Activated CD4-positive, alpha-beta T cell treated with anti-CD3 and anti-CD28 coated beads for 36 hours (primary cell): ENCODE measurements at regions not wholly inside any gene's neighbourhood (a gene's known extent, or its start where the extent isn't known, plus 50 kb on each side); places are given as distances from the start of the nearest gene placed in this dataset.

Experiments
- ATAC-seq: fragments of 200-7000 bp; cut with Tn5 transposase; one replicate; pipeline ENCODE4 v1.10.0; 2021; ENCODE audit warnings: mild to moderate bottlenecking, moderate library complexity
- CTCF ChIA-PET: fragments of 350-600 bp; sonication (Branson Sonifier 250); formaldehyde crosslinking; loops from one replicate; lab custom pipeline; 2021; ENCODE audit warnings: antibody characterized with exemption; lab: Charles Lee
- POLR2A ChIA-PET: fragments of 350-600 bp; sonication (Branson Sonifier 250); formaldehyde crosslinking; loops from one replicate; lab custom pipeline; 2021; ENCODE audit warnings: antibody characterized with exemption, inconsistent platforms; lab: Charles Lee
- DNase-seq: peaks from one replicate; pipeline ENCODE4 v3.0.0-alpha.2; 2020
- H3K27ac Mint-ChIP-seq: one replicate; pipeline ENCODE4 v1.8.0; 2021; ENCODE audit warnings: mixed read lengths
- H3K27me3 Mint-ChIP-seq: one replicate; pipeline ENCODE4 v1.8.0; 2021; ENCODE audit warnings: mixed read lengths
- H3K36me3 Mint-ChIP-seq: one replicate; pipeline ENCODE4 v1.8.0; 2021; ENCODE audit warnings: low read depth, mixed read lengths
- H3K4me1 Mint-ChIP-seq: one replicate; pipeline ENCODE4 v1.8.0; 2021; ENCODE audit warnings: mixed read lengths
- H3K4me3 Mint-ChIP-seq: one replicate; pipeline ENCODE4 v1.8.0; 2021; ENCODE audit warnings: mild to moderate bottlenecking, moderate library complexity, mixed read lengths
- H3K9me3 Mint-ChIP-seq: one replicate; pipeline ENCODE4 v1.8.0; 2021; ENCODE audit warnings: low read depth, mixed read lengths
- intact Hi-C, 2 experiments: fragments of 100-400 bp; cut with DNase I in 1 of 2; cut with micrococcal nuclease in 1 of 2; formaldehyde crosslinking; loops; one replicate each; pipeline versions ENCODE4 v1.14.2 to v1.15.1; 2022 to 2024; cut with DNase I, micrococcal nuclease

DNA sequence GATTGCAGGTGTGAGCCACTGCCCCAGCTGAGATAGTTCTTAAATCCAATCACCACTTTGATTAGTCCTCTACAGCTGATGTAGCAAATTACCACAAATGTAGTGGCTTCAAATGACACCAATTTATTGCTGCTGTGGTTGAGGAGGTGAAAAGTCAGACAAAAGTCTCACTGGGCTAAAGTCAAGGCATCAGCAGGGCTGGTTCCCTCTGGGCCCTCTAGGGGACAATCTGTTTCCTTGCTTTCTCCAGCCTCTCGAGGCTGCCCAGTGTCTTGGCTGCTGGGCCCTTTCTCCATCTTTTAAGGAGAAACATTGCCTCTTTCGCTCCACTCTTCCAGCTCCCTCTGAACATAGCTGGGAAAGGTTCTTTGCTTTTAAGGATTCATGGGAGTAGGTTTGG is 50.5 kb upstream of the SHANK2 start:
- intact Hi-C loops: no loop called here
- H3K9me3 Mint-ChIP-seq: no peaks in the 10 kb centered on the region
- H3K27ac Mint-ChIP-seq: no peak overlapping the region
- H3K36me3 Mint-ChIP-seq: no peaks in the 10 kb centered on the region
- CTCF ChIA-PET: no interaction called here
- POLR2A ChIA-PET: no interaction called here
- H3K4me1 Mint-ChIP-seq: no peaks in the 10 kb centered on the region
- ATAC-seq (no peak), DNase-seq (no peak)
- H3K4me3 Mint-ChIP-seq: no peak overlapping the region
- H3K27me3 Mint-ChIP-seq: peaks cover 7% of the 10 kb centered on the region

GRCh38 chr11:71302534-71302909 is 50.1 kb upstream of the SHANK2 start:
- Mint-ChIP-seq H3K36me3 (no peaks in the 10 kb centered on the region), H3K27ac (no peak overlapping the region), H3K4me1 (no peaks in the 10 kb centered on the region), H3K9me3 (no peaks in the 10 kb centered on the region), H3K4me3 (no peak overlapping the region), H3K27me3 (peaks cover 7% of the 10 kb centered on the region)
- ChIA-PET CTCF (no interaction called here), POLR2A (no interaction called here)
- DNase-seq: no peak
- intact Hi-C loops: no loop called here
- ATAC-seq: no peak
